ENCODE measurements at regions not wholly inside any gene's neighbourhood (a gene's known extent, or its start where the extent isn't known, plus 50 kb on each side); places are given as distances from the start of the nearest gene placed in this dataset.
"Not testable (repeated sequence)": the region's sequence is repeated elsewhere in the genome, so short reads cannot be mapped to it uniquely, and the experiment has no call there.

DNA sequence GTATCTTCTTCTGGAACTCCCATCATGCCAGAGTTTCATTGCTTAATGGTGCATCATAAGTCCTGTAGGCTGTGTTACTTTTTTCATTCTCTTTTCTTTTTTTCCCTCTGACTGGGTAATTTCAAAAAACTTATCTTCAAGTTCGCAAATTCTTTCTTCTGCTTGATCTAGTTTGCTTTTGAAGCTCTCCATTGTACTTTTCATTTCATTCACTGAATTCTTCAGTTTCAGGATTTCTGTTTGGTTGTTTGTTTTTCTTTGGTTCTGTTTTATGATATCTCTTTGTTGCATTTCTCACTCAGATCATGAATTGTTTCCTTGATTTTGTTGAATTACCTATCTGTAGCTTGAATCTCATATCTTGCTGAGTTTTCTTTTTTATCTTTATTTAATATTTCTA is 83.3 kb upstream of the PRMT8 start:
- H3K27ac ChIP-seq (ENCODE audit: low read depth, low read length) = no peak overlapping the region
- no peaks in the 10 kb centered on the region for H3K36me3 ChIP-seq (ENCODE audit: insufficient read depth, low read length)
- no peak overlapping the region for H3K4me3 ChIP-seq (ENCODE audit: low read depth in 1 of 2, low read length in 2 of 2)
- no peak overlapping the region for H3K9ac ChIP-seq (ENCODE audit: low read length)
- no peaks in the 10 kb centered on the region for H3K27me3 ChIP-seq (ENCODE audit: control insufficient read depth in 1 of 2, insufficient read depth in 2 of 2, low read length in 2 of 2)
- no peaks in the 10 kb centered on the region for H3K4me1 ChIP-seq (ENCODE audit: insufficient read depth, low read length)
- H3K9me3 ChIP-seq (ENCODE audit: low read length) = no peaks in the 10 kb centered on the region

DNA sequence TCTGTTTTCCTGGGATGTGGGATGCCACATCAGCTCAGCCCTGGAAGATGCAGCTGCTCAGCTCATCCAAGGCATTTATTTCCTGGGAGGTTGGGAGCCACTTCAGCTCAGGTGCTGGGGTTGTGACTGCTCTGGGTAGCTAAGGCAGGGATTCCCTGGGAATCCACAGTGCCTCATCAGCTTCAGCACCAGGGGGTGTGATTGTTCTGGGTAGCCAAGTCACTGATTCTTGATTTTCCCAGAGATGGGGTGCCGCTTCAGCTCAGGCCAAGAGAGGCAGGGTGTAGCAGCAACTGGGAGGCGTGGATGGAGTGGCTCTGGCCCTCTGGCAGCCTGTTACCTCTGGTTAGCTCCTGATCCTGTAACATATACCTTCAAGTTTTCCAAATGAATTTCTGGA is 81.3 kb upstream of the PRMT8 start:
- H3K4me3 ChIP-seq (ENCODE audit: low read depth in 1 of 2, low read length in 2 of 2) = no peak overlapping the region
- no peaks in the 10 kb centered on the region for H3K9me3 ChIP-seq (ENCODE audit: low read length)
- H3K27me3 ChIP-seq (ENCODE audit: control insufficient read depth in 1 of 2, insufficient read depth in 2 of 2, low read length in 2 of 2) = no peaks in the 10 kb centered on the region
- H3K27ac ChIP-seq (ENCODE audit: low read depth, low read length) = no peak overlapping the region
- no peak overlapping the region for H3K9ac ChIP-seq (ENCODE audit: low read length)
- no peaks in the 10 kb centered on the region for H3K4me1 ChIP-seq (ENCODE audit: insufficient read depth, low read length)
- no peaks in the 10 kb centered on the region for H3K36me3 ChIP-seq (ENCODE audit: insufficient read depth, low read length)

DNA sequence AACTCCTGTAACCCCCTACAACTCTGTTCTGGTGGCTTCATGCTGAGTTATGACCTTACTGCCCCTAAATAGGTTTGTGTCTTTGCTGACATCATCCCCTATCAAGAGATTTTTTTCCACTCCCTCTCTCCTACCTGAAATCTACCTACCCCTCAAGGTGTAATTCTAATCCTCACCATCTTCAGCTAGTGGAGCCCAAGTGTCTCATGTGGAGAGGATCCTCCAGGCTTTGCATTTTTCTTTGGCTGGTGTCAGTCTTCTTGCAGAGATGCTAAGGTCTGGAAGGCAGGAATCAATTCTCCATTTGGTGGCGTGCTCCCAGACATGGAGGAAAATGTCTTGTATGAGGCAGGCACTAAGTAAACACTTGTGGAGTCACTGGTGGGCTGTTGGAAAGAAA is 74.8 kb upstream of the PRMT8 start:
- H3K27ac ChIP-seq (ENCODE audit: low read depth, low read length) = no peak overlapping the region
- peaks cover 0 to 9% of the 10 kb centered on the region in 2 donors for H3K27me3 ChIP-seq (ENCODE audit: control insufficient read depth in 1 of 2, insufficient read depth in 2 of 2, low read length in 2 of 2)
- H3K4me3 ChIP-seq (ENCODE audit: low read depth in 1 of 2, low read length in 2 of 2) = no peak overlapping the region
- H3K9ac ChIP-seq (ENCODE audit: low read length) = no peak overlapping the region
- H3K4me1 ChIP-seq (ENCODE audit: insufficient read depth, low read length) = no peaks in the 10 kb centered on the region
- no peaks in the 10 kb centered on the region for H3K36me3 ChIP-seq (ENCODE audit: insufficient read depth, low read length)
- H3K9me3 ChIP-seq (ENCODE audit: low read length) = no peaks in the 10 kb centered on the region

DNA sequence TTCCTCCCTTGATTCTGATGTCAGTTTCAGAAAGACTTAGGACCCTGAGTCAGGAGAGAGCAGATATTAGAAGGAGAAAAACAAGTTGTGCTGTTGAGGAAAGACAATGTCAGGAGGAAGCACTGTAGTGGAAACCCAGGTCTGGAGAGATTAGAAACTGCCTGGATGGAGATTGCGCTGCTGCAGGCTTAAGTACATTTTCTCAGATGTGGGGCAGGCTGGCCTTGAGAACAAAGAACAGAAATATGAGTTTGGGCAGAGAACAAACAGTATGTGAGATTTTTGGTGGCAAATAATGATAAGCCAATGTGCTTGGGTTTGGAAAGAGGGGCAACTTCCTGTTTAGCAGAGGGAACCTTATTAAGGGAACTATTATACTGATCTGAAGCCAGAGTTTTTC is 74.3 kb upstream of the PRMT8 start:
- Histone ChIP-seq H3K9me3 (ENCODE audit: low read length) (no peaks in the 10 kb centered on the region), H3K9ac (ENCODE audit: low read length) (no peak overlapping the region), H3K4me3 (ENCODE audit: low read depth in 1 of 2, low read length in 2 of 2) (no peak overlapping the region), H3K4me1 (ENCODE audit: insufficient read depth, low read length) (no peaks in the 10 kb centered on the region), H3K27me3 (ENCODE audit: control insufficient read depth in 1 of 2, insufficient read depth in 2 of 2, low read length in 2 of 2) (peaks cover 0 to 14% of the 10 kb centered on the region in 2 donors), H3K27ac (ENCODE audit: low read depth, low read length) (no peak overlapping the region), H3K36me3 (ENCODE audit: insufficient read depth, low read length) (no peaks in the 10 kb centered on the region)

DNA sequence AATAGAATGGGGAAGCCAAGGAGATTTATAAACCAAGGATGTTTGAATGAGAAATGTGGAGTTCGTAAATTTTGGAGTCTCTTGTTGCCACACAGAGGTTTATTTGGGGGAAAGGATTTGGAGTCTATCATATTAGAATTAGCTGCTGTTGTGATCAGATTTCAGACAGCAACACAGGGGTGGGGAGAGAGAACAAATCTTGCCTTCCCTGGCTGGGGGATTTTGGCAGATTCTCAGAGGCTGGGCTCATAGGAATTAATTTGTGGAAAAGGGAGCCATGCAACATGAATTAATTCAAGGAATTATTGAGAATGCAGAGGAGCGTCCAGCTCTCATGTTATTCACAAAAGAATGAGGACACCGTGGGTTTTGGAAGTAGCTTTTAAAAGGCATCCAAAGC is 73.9 kb upstream of the PRMT8 start:
- H3K4me1 ChIP-seq (ENCODE audit: insufficient read depth, low read length) = no peaks in the 10 kb centered on the region
- H3K9ac ChIP-seq (ENCODE audit: low read length) = no peak overlapping the region
- H3K27me3 ChIP-seq (ENCODE audit: control insufficient read depth in 1 of 2, insufficient read depth in 2 of 2, low read length in 2 of 2) = peaks cover 0 to 16% of the 10 kb centered on the region in 2 donors
- no peak overlapping the region for H3K27ac ChIP-seq (ENCODE audit: low read depth, low read length)
- no peaks in the 10 kb centered on the region for H3K9me3 ChIP-seq (ENCODE audit: low read length)
- no peaks in the 10 kb centered on the region for H3K36me3 ChIP-seq (ENCODE audit: insufficient read depth, low read length)
- no peak overlapping the region for H3K4me3 ChIP-seq (ENCODE audit: low read depth in 1 of 2, low read length in 2 of 2)

GRCh38 chr12:3417937-3418462 is 73.0 kb upstream of the PRMT8 start:
- Histone ChIP-seq H3K4me3 (ENCODE audit: low read depth in 1 of 2, low read length in 2 of 2) (no peak overlapping the region), H3K36me3 (ENCODE audit: insufficient read depth, low read length) (no peaks in the 10 kb centered on the region), H3K9ac (ENCODE audit: low read length) (no peak overlapping the region), H3K27ac (ENCODE audit: low read depth, low read length) (no peak overlapping the region), H3K4me1 (ENCODE audit: insufficient read depth, low read length) (no peaks in the 10 kb centered on the region), H3K27me3 (ENCODE audit: control insufficient read depth in 1 of 2, insufficient read depth in 2 of 2, low read length in 2 of 2) (peaks cover 0 to 16% of the 10 kb centered on the region in 2 donors), H3K9me3 (ENCODE audit: low read length) (no peaks in the 10 kb centered on the region)

DNA sequence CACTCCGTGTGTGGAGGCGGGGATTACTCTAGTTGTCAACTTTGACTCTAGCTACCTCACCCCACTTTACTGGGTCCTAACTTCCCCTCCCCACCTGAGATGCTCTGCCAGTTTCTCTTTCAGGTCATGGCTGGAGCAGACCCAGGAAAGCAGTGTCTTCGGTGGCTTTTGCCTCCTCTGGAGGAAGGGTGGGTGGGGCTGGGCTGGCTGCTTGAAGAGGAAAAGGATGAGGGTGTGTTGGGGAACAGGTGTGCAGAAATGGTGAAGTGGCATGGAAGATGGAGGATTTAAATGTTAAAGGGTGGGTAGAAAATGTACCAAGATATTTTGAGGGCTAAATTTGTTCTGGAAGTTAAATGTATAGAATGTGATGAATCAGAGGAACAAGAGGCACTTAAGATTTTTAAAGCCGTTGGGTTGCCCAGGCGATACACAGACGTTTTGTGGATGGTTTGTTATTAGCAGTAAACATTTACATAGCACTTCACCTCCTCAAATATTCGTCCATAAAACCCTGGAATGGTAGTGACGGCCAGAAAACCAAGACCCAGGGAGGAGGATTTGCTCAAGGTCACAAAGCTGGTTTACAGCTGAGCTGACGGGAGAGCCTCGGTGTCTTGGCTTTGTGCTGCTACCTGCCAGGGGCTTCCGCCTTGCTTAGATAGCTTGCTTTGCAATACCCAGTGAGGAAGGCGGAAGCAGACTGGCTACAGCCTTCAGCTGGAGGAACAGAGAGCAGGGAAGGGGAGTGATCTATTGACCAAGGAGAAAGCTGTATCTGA is 72.2 kb upstream of the PRMT8 start:
- H3K27ac ChIP-seq (ENCODE audit: low read depth, low read length) = no peak overlapping the region
- no peak overlapping the region for H3K9ac ChIP-seq (ENCODE audit: low read length)
- H3K4me3 ChIP-seq (ENCODE audit: low read depth in 1 of 2, low read length in 2 of 2) = no peak overlapping the region
- peaks cover 0 to 16% of the 10 kb centered on the region in 2 donors for H3K27me3 ChIP-seq (ENCODE audit: control insufficient read depth in 1 of 2, insufficient read depth in 2 of 2, low read length in 2 of 2)
- no peaks in the 10 kb centered on the region for H3K9me3 ChIP-seq (ENCODE audit: low read length)
- H3K36me3 ChIP-seq (ENCODE audit: insufficient read depth, low read length) = no peaks in the 10 kb centered on the region
- no peaks in the 10 kb centered on the region for H3K4me1 ChIP-seq (ENCODE audit: insufficient read depth, low read length)

DNA sequence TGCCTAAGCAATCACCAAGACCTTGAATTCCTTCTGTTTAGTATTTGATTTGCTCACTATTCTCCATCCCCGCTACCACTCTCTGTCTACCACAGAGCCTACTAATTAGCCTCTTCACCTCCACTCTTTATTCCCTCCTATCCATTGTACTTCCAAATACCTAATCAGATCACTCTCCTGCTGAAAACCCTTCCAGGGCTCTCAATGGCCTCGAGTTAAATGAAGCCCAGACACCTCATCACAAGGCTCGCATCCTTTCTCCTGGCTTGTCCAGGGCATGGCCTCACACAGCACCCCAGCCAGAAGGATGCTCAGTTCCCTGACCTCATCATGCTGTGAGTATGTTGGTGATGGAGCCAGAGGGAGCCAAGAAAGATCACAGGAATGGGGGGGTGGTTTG is 71.4 kb upstream of the PRMT8 start:
- Histone ChIP-seq H3K36me3 (ENCODE audit: insufficient read depth, low read length) (no peaks in the 10 kb centered on the region), H3K9me3 (ENCODE audit: low read length) (no peaks in the 10 kb centered on the region)

DNA sequence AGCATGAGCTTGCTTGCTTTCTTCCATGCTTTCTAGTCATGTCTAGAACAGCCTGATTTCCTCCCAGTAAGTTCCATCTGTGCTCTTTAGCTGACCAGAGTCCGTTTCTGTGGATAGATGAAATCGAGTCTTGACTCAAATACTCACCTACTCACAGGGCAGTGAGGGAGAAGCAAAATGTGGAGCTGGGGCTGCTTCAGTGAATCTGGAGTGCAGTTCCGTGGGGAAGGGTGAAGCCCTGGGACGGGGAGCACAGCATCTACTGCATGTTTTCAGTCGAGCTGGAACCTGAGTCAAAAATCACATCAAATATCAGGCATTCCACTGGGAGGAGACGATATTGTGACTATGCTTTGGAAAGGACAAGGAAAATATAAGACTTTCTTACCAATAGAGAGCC is 70.3 kb upstream of the PRMT8 start:
- H3K36me3 ChIP-seq (ENCODE audit: insufficient read depth, low read length) = no peaks in the 10 kb centered on the region

More for the DNA sequence above, 71.4 kb upstream of the PRMT8 start:
- no peak overlapping the region for H3K27ac ChIP-seq (ENCODE audit: low read depth, low read length)
- peaks cover 0 to 16% of the 10 kb centered on the region in 2 donors for H3K27me3 ChIP-seq (ENCODE audit: control insufficient read depth in 1 of 2, insufficient read depth in 2 of 2, low read length in 2 of 2)
- H3K4me1 ChIP-seq (ENCODE audit: insufficient read depth, low read length) = no peaks in the 10 kb centered on the region
- no peak overlapping the region for H3K9ac ChIP-seq (ENCODE audit: low read length)
- no peak overlapping the region for H3K4me3 ChIP-seq (ENCODE audit: low read depth in 1 of 2, low read length in 2 of 2)

GRCh38 chr12:3421191-3421978 is 69.6 kb upstream of the PRMT8 start:
- no peaks in the 10 kb centered on the region for H3K9me3 ChIP-seq (ENCODE audit: low read length)
- no peaks in the 10 kb centered on the region for H3K4me1 ChIP-seq (ENCODE audit: insufficient read depth, low read length)
- H3K36me3 ChIP-seq (ENCODE audit: insufficient read depth, low read length) = no peaks in the 10 kb centered on the region
- peaks cover 0 to 16% of the 10 kb centered on the region in 2 donors for H3K27me3 ChIP-seq (ENCODE audit: control insufficient read depth in 1 of 2, insufficient read depth in 2 of 2, low read length in 2 of 2)
- H3K4me3 ChIP-seq (ENCODE audit: low read depth in 1 of 2, low read length in 2 of 2) = no peak overlapping the region
- H3K9ac ChIP-seq (ENCODE audit: low read length) = no peak overlapping the region
- H3K27ac ChIP-seq (ENCODE audit: low read depth, low read length) = no peak overlapping the region

More for the DNA sequence above, 70.3 kb upstream of the PRMT8 start:
- Histone ChIP-seq H3K9me3 (ENCODE audit: low read length) (no peaks in the 10 kb centered on the region), H3K9ac (ENCODE audit: low read length) (no peak overlapping the region), H3K4me1 (ENCODE audit: insufficient read depth, low read length) (no peaks in the 10 kb centered on the region), H3K27me3 (ENCODE audit: control insufficient read depth in 1 of 2, insufficient read depth in 2 of 2, low read length in 2 of 2) (peaks cover 0 to 16% of the 10 kb centered on the region in 2 donors), H3K4me3 (ENCODE audit: low read depth in 1 of 2, low read length in 2 of 2) (no peak overlapping the region), H3K27ac (ENCODE audit: low read depth, low read length) (no peak overlapping the region)

DNA sequence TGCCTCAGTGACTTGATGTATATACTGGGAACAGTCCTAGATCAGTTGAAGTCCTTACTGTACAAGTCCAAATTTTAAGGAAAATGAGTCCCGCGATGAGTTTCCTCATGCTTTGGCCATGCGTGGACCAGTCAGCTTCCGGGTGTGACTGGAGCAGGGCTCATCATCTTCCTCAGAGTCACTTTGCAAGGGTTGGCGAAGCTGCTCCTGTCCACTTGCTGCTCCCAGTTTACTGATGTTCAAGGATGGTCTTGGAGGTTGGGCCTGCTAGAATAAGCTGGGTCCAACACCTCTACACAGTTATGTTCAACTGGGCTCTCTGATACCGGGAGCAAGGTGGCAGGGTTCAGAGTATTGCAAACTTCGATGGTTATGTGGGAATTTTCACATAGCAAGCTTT is 66.2 kb upstream of the PRMT8 start:
- H3K9me3 ChIP-seq (ENCODE audit: low read length); H3K27ac ChIP-seq (ENCODE audit: low read depth, low read length); H3K9ac ChIP-seq (ENCODE audit: low read length); H3K4me1 ChIP-seq (ENCODE audit: insufficient read depth, low read length); H3K4me3 ChIP-seq (ENCODE audit: low read depth in 1 of 2, low read length in 2 of 2); H3K36me3 ChIP-seq (ENCODE audit: insufficient read depth, low read length): not testable (repeated sequence)
- peaks cover 0 to 16% of the 10 kb centered on the region in 2 donors for H3K27me3 ChIP-seq (ENCODE audit: control insufficient read depth in 1 of 2, insufficient read depth in 2 of 2, low read length in 2 of 2)

All from muscle layer of colon (tissue), 2 donors.